ENCODE measurements at regions not wholly inside any gene's neighbourhood (a gene's known extent, or its start where the extent isn't known, plus 50 kb on each side); places are given as distances from the start of the nearest gene placed in this dataset.

DNA sequence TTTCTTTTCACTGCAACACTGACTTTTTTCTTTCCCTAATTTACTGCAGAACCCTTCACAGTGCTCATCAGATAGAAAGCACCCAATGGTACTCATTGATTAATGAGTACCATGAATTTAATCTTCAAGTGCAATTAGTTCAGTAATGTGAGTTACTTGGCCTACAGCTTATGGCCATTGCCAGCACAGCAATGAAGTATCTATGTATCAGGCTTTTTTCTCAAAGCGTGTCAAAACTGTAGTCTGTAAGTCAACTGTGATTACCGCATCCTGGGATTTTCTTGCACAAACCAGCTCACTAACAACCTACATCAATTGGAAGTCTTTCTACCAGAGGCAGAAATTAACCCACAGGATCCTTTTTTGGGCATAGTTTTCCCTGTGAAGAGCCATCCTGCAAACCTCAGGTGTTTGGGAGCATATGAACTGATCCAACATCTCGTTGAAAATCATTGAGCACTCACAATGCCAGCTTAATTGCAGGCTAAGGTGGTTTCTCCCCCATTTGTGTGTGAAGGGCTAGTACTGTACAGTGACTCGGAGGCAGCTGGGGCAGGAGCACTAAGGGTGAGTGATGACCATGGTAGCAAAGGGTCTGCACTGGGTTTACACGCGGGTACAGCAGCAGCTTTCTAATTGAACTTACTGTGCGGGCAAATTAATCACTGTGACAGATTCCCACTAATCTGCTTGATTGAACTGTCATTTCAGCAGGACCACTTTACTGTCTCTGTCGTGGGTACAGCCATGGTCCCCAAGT is 619.3 kb downstream of the SNAPC1 start:
- TF ChIP-seq RAD21 (IDR thresholded peaks at IDR 0.05) (no peak), SP1 (IDR thresholded peaks at IDR 0.05) (no peak)
- TF ChIP-seq, protein P1, sequence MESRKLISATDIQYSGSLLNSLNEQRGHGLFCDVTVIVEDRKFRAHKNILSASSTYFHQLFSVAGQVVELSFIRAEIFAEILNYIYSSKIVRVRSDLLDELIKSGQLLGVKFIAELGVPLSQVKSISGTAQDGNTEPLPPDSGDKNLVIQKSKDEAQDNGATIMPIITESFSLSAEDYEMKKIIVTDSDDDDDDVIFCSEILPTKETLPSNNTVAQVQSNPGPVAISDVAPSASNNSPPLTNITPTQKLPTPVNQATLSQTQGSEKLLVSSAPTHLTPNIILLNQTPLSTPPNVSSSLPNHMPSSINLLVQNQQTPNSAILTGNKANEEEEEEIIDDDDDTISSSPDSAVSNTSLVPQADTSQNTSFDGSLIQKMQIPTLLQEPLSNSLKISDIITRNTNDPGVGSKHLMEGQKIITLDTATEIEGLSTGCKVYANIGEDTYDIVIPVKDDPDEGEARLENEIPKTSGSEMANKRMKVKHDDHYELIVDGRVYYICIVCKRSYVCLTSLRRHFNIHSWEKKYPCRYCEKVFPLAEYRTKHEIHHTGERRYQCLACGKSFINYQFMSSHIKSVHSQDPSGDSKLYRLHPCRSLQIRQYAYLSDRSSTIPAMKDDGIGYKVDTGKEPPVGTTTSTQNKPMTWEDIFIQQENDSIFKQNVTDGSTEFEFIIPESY (IDR thresholded peaks at IDR 0.05) = no peak
- H3K27me3 ChIP-seq (ENCODE audit: control insufficient read depth in 4 of 4, insufficient read depth in 4 of 4, low read length in 3 of 4) = no peaks in the 10 kb centered on the region
- 76% methylated on average over 8 of the region's 8 CpGs for WGBS
- no peak overlapping the region for H3K9ac ChIP-seq (ENCODE audit: low read depth in 1 of 2, low read length in 2 of 2)
- H3K27ac ChIP-seq (ENCODE audit: low read depth in 1 of 2, low read length in 2 of 2) = no peak overlapping the region
- H3K4me3 ChIP-seq (ENCODE audit: low read depth in 1 of 3, low read length in 3 of 3) = no peak overlapping the region
- no peak for DNase-seq (ENCODE audit: low spot score)
- no peaks in the 10 kb centered on the region for H3K4me1 ChIP-seq (ENCODE audit: control insufficient read depth in 4 of 4, insufficient read depth in 4 of 4, low read length in 3 of 4)
- H3K9me3 ChIP-seq (ENCODE audit: control insufficient read depth in 4 of 4, low read length in 3 of 4) = no peaks in the 10 kb centered on the region
- H3K36me3 ChIP-seq (ENCODE audit: control insufficient read depth in 4 of 4, insufficient read depth in 3 of 4, low read depth in 1 of 4, low read length in 3 of 4) = no peaks in the 10 kb centered on the region

DNA sequence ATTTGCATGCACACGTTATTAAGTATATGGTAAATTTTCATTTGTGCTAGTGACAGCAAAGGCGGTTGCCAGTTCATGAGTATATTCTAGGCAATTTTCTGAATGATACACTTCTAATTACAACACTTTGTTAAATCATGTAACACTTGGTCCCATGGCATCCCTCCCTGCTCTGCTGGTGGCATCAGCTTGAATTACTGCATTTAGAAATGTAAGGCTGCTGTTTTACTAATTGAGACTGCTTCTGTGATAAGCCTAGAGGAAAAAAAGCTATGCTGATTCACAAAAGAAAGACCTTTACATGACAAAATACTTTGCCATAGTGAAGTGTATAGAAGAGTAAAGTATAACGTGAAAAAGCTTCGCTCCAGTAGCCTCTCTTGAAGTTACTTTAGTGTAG is 636.1 kb downstream of the KCNH5 start:
- WGBS = 64% methylated on average over 4 of the region's 4 CpGs
- Histone ChIP-seq H3K4me1 (ENCODE audit: control insufficient read depth in 4 of 4, insufficient read depth in 4 of 4, low read length in 3 of 4) (no peaks in the 10 kb centered on the region), H3K9me3 (ENCODE audit: control insufficient read depth in 4 of 4, low read length in 3 of 4) (peaks cover 0 to 1% (median 0%) of the 10 kb centered on the region in 4 donors), H3K27ac (ENCODE audit: low read depth in 1 of 2, low read length in 2 of 2) (no peak overlapping the region), H3K4me3 (ENCODE audit: low read depth in 1 of 3, low read length in 3 of 3) (no peak overlapping the region), H3K9ac (ENCODE audit: low read depth in 1 of 2, low read length in 2 of 2) (no peak overlapping the region), H3K27me3 (ENCODE audit: control insufficient read depth in 4 of 4, insufficient read depth in 4 of 4, low read length in 3 of 4) (no peaks in the 10 kb centered on the region), H3K36me3 (ENCODE audit: control insufficient read depth in 4 of 4, insufficient read depth in 3 of 4, low read depth in 1 of 4, low read length in 3 of 4) (no peaks in the 10 kb centered on the region)
- DNase-seq (ENCODE audit: low spot score) = no peak
- TF ChIP-seq EGR1 (IDR thresholded peaks at IDR 0.05; ENCODE audit: low read depth in 2 of 2) (no peak), HNF4A (conservative IDR thresholded peaks at IDR 0.05) (no peak)
- TF ChIP-seq, protein P1 (IDR thresholded peaks at IDR 0.05) = no peak

DNA sequence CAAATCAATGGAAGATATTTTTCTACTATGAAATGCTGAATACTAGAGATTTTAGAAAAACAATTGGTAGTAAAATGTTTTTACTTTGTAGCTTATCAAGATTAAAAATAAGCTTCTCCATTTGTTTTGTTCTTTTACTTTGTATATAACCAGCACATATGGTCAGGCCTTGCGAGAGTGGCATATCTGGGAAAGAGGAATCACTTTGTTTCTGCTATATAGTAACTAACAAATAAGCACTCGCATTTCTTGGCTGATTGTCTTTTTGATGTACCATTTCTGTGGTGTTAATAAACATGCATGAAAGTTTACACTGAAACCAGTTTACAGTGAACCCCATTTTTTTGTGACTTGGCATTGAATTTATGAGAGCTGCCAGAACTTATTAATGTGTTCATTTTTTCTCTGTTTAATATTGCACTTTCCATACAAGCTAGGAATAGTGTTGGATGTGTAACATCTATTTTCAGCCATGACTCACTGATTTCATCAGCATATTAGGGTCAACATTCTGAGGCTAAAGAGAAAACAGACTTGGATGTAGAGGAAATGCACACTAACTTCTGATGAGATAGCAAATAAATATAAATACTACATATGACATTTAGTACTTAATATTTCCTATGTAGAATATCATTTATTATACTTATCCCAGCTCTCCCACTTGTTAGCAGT is 635.5 kb downstream of the KCNH5 start:
- Histone ChIP-seq H3K4me3 (ENCODE audit: low read depth in 1 of 3, low read length in 3 of 3) (no peak overlapping the region), H3K36me3 (ENCODE audit: control insufficient read depth in 4 of 4, insufficient read depth in 3 of 4, low read depth in 1 of 4, low read length in 3 of 4) (no peaks in the 10 kb centered on the region), H3K9ac (ENCODE audit: low read depth in 1 of 2, low read length in 2 of 2) (no peak overlapping the region), H3K9me3 (ENCODE audit: control insufficient read depth in 4 of 4, low read length in 3 of 4) (peaks cover 0 to 2% (median 0%) of the 10 kb centered on the region in 4 donors), H3K4me1 (ENCODE audit: control insufficient read depth in 4 of 4, insufficient read depth in 4 of 4, low read length in 3 of 4) (no peaks in the 10 kb centered on the region), H3K27ac (ENCODE audit: low read depth in 1 of 2, low read length in 2 of 2) (no peak overlapping the region), H3K27me3 (ENCODE audit: control insufficient read depth in 4 of 4, insufficient read depth in 4 of 4, low read length in 3 of 4) (no peaks in the 10 kb centered on the region)
- no peak for DNase-seq (ENCODE audit: low spot score)
- 78% methylated on average over 2 of the region's 2 CpGs for WGBS
- TF ChIP-seq HNF4G (IDR thresholded peaks at IDR 0.05) (no peak), SP1 (IDR thresholded peaks at IDR 0.05) (no peak), RXRA (IDR thresholded peaks at IDR 0.05) (no peak), FOXA1 (IDR thresholded peaks at IDR 0.05) (no peak), RAD21 (IDR thresholded peaks at IDR 0.05) (no peak), FOXA2 (IDR thresholded peaks at IDR 0.05) (no peak), TAF1 (conservative IDR thresholded peaks at IDR 0.05) (no peak), GABPA (IDR thresholded peaks at IDR 0.05 in 1 of 2, conservative IDR thresholded peaks at IDR 0.05 in 1 of 2) (no peak), HNF4A (conservative IDR thresholded peaks at IDR 0.05) (no peak), EGR1 (IDR thresholded peaks at IDR 0.05; ENCODE audit: low read depth in 2 of 2) (no peak)
- TF ChIP-seq, protein P2, sequence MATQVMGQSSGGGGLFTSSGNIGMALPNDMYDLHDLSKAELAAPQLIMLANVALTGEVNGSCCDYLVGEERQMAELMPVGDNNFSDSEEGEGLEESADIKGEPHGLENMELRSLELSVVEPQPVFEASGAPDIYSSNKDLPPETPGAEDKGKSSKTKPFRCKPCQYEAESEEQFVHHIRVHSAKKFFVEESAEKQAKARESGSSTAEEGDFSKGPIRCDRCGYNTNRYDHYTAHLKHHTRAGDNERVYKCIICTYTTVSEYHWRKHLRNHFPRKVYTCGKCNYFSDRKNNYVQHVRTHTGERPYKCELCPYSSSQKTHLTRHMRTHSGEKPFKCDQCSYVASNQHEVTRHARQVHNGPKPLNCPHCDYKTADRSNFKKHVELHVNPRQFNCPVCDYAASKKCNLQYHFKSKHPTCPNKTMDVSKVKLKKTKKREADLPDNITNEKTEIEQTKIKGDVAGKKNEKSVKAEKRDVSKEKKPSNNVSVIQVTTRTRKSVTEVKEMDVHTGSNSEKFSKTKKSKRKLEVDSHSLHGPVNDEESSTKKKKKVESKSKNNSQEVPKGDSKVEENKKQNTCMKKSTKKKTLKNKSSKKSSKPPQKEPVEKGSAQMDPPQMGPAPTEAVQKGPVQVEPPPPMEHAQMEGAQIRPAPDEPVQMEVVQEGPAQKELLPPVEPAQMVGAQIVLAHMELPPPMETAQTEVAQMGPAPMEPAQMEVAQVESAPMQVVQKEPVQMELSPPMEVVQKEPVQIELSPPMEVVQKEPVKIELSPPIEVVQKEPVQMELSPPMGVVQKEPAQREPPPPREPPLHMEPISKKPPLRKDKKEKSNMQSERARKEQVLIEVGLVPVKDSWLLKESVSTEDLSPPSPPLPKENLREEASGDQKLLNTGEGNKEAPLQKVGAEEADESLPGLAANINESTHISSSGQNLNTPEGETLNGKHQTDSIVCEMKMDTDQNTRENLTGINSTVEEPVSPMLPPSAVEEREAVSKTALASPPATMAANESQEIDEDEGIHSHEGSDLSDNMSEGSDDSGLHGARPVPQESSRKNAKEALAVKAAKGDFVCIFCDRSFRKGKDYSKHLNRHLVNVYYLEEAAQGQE (IDR thresholded peaks at IDR 0.05) = no peak
- TF ChIP-seq, protein P1 (IDR thresholded peaks at IDR 0.05) = no peak
- TF ChIP-seq, protein P3, sequence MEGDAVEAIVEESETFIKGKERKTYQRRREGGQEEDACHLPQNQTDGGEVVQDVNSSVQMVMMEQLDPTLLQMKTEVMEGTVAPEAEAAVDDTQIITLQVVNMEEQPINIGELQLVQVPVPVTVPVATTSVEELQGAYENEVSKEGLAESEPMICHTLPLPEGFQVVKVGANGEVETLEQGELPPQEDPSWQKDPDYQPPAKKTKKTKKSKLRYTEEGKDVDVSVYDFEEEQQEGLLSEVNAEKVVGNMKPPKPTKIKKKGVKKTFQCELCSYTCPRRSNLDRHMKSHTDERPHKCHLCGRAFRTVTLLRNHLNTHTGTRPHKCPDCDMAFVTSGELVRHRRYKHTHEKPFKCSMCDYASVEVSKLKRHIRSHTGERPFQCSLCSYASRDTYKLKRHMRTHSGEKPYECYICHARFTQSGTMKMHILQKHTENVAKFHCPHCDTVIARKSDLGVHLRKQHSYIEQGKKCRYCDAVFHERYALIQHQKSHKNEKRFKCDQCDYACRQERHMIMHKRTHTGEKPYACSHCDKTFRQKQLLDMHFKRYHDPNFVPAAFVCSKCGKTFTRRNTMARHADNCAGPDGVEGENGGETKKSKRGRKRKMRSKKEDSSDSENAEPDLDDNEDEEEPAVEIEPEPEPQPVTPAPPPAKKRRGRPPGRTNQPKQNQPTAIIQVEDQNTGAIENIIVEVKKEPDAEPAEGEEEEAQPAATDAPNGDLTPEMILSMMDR (IDR thresholded peaks at IDR 0.05; ENCODE audit: low read depth, low read length, missing input control) = no peak
